Limb (tissue), 2 donors: ENCODE measurements at regions not wholly inside any gene's neighbourhood (a gene's known extent, or its start where the extent isn't known, plus 50 kb on each side); places are given as distances from the start of the nearest gene placed in this dataset.
"Not testable (repeated sequence)": the region's sequence is repeated elsewhere in the genome, so short reads cannot be mapped to it uniquely, and the experiment has no call there.

Experiments
- DNase-seq, 2 donors: peaks; one replicate each; pipeline ENCODE4 v3.0.0-alpha.2; 2016; ENCODE audit errors: extremely low spot score in 2 of 2

- no peak for DNase-seq
These were observed 138.7 kb downstream of the AKR1D1 start for GRCh38 chr7:138214926-138215325.

DNA sequence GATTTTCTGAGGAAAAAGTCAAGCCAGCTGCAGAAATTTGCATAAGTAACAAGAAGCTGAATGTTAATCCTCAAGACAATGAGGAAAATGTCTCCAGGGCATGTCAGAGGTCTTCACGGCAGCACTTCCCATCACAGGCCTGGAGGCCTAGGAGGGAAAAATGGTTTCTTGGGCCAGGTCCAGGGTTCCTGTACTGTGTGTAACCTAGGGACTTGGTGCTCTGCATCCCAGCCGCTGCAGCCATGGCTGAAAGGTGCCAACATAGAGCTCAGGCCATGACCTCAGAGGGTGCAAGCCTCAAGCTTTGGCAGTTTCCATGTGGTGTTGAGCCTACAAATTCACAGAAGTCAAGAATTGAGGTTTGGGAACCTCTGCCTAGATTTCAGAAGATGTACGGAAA is 144.1 kb downstream of the AKR1D1 start:
- not testable (repeated sequence) for DNase-seq

DNA sequence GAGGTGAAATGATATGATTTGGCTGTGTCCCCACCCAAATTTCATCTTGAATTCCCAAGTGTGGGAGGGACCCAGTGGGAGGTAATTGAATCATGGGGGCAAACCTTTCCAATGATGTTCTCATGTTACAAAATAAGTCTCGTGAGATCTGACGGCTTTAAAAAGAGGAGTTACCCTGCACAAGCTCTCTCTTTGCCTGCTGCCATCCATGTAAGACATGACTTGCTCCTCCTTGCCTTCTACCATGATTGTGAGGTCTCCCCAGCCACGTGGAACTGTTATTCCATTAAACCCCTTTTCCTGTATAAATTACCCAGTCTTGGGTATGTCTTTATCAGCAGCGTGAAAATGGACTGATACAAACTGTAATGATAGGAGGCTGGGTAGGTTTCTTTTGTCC is 145.1 kb downstream of the AKR1D1 start:
- DNase-seq = not testable (repeated sequence)

- no peak for DNase-seq
These were observed 147.2 kb downstream of the AKR1D1 start for GRCh38 chr7:138223402-138223879.

DNA sequence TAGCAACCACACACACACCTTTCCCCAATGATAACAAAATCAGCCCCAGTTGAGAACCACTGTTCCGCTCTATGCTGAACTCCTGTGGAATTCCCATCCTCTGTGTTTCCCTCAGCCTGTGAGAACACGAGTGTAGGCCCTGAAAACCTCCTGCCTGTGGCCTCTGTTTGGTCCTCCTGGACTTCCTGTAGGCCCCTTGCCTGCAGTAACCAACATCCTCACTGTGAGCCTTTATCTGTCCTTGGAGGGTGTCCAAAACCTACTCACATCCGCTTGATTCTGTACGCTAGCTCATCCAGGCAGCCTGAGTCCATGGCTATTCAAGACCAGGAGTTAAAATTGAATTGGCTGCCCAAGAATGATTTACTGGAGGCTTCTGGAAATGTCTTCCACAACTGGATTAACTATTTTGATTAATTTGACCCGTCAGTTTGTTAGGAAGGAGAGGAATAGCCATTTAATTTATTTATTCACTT is 149.8 kb downstream of the AKR1D1 start:
- DNase-seq = peak in 1 of 2 donors; percentile 47

- no peak for DNase-seq
These were observed 150.6 kb downstream of the AKR1D1 start for GRCh38 chr7:138226745-138227279.

GRCh38 chr7:138228119-138228518 is 151.9 kb downstream of the AKR1D1 start:
- DNase-seq = no peak

- peak in 1 of 2 donors; percentile 37 for DNase-seq
These were observed 152.5 kb downstream of the AKR1D1 start for GRCh38 chr7:138228769-138229168.

DNA sequence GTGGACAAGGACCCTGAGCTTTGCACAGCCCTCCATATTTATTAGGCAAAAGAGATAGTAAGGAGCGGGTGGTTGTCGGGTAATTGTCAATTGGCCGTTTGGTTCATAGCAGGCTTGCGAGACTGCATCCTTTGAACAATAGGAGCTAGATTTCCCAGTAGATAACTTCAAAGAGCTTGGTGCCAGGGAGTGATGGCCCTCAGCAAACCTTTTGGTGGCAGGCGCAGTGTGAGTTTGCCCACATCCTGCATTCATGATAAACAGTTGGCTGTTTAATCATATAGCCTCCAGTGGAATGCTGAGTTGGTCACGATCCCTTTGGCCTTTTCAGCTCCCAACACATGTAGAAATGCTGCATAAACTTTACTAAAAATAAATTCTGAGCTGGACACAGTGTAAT is 156.9 kb downstream of the AKR1D1 start:
- DNase-seq = no peak

GRCh38 chr7:138235207-138235606 is 158.9 kb downstream of the AKR1D1 start:
- no peak for DNase-seq

- no peak for DNase-seq
These were observed 161.7 kb downstream of the AKR1D1 start for GRCh38 chr7:138237995-138238394.

DNA sequence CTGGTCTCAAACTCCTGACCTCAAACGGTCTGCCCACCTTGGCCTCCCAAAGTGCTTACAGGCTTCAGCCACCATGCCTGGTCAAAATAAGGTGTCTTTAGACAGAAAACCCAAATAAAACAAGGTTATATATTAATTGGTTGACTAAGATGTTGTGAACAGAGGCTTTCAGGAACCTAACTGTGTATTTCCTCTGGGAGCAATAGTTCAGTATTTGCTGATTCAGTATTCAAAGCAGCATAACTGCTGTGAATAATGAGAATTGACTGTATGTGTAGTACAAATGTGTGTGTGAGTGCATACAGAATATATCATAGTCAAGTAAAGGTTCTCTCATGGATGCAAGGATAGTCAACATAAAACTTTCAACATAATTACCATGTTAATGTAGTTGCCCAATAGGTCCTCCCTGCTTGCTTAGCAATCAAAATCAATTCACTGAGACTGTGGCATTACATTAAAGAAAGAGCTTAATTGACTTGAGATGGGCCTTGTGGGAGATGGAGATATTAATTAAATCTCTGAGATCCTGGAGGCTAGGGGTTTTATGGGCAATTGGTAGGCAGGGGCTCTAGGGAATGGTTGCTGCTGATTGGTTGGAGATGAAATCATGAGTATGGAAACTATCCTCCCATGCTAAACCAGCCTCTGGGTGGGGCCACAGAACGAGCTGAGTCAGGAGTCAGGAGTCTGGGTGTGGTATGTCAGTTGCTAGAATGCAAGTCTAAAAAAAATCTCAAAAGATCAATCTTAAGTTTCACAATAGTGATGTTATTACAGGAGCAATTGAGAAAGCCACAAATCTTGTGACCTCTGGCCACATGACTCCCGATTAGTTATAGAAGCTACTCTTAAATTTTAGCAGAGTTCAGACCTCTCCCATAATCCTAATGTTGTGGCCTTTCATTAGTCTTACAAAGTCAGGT is 162.7 kb downstream of the AKR1D1 start:
- no peak for DNase-seq

- no peak for DNase-seq
These were observed 167.2 kb downstream of the AKR1D1 start for GRCh38 chr7:138243430-138243829.

GRCh38 chr7:138243836-138244235 is 167.6 kb downstream of the AKR1D1 start:
- DNase-seq = no peak

- no peak for DNase-seq
These were observed 168.3 kb downstream of the AKR1D1 start for GRCh38 chr7:138244606-138245005.

DNA sequence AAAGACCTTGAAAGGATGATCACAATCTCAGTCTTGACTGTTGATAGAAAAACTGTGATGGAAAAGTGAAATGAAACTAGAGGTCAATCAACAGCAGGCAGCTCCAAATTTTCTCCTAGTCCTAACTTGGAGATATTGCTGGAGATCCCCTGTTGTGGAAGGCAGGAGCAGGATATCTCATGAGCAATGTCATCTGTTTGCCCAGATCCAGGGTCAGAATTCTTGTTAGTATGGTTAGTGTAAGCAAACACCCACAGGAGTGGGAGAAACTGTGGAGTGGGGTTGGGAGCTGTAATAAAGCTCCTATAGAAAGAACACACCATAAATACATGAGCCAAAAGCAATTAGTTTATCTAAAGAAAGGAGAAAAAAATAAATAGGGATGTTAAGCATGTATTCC is 169.0 kb downstream of the AKR1D1 start:
- no peak for DNase-seq

GRCh38 chr7:138245682-138246081 is 169.4 kb downstream of the AKR1D1 start:
- no peak for DNase-seq

DNA sequence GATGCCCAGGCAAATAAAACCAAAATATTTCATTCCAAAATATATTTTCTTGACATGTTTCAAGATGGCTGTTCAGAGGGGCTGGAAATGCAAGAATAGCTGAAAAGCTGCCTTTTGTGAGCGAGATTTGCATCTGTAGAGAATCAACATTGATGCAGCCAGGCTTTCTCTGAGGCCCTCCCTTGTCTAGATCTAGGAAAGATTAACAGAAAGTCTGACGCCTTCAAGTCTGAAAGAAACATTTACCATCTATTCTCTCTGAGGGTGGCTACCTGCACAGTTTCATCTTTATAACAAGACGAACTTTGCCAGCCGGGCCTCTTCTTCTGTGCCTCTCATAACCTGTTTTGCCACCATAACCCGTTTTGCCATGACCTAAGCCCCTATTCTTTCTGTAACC is 170.2 kb downstream of the AKR1D1 start:
- no peak for DNase-seq

DNA sequence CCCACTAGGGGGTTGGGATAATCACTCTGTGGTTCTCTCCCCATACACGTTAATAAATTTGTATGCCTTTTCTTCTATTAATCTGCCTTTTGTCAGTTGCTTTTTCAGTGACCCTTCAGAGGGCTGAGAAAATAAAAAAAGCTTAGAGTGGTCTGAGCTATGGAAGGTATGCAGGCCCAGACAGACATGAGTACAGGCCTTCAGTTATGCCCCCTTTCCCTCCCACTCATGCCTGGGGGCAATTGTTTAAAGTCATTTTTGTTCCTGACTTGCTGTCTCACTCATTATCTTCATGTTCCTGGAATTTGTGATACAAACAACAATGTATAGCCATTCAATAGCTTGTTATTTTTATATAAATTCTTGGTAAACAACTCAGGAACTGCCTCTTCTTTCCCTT is 170.8 kb downstream of the AKR1D1 start:
- no peak for DNase-seq

DNA sequence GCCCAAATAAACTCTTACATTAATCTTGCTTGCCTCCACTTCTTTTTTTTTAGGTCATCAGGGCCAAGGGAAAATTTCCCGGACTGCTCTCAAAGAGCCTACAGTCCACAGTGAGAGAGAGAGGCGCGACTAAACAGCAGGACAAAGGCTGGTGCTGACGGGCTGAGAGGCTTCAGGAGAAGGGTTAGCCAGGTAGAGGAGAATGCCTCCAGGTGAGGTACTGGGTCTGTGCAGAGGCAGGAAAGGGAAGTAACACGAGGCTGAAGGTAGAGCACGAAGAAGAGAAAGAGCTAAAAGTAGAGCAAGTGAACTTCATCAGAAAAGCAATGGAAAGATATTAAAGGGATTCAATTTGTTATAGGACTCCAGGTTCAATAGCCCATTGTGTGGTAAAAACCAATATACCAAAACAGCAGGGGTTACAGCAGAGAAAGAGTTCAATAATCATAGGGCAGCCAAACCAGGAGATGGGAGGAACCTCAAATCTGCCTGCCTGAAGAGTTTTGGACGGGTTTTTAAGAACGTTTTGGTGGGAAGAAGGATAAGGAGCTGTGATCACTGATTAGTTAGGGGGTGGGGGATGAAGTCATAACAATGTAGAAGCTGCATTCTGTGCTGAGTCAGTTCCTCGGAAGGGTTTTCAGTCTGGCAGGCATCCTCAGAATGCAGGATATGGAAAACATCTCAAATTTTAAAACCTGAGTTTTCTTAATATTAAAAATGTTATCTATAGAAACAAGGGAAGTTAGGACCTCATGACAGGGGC is 171.5 kb downstream of the AKR1D1 start:
- DNase-seq = no peak

- DNase-seq = no peak
These were observed 172.3 kb downstream of the AKR1D1 start for GRCh38 chr7:138248609-138249008.

DNA sequence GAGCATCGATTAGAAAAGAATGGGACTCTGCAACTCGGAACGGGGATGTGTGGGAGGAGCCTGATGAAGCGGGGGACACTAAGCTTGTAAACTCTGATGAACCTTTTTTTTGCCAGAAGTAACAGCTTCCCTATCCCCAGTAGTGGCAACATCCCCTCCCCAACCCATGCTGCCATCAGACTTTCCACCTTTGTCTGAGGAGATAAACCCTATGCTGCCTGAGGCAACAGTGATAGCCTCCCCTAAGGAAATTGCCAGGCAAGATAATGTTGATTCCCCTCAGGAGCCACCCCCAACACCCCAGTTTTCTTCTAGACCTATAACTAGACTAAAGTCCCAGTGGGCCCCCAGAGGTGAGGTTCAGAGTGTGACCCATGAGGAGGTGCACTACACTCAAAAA is 173.7 kb downstream of the AKR1D1 start:
- DNase-seq = no peak
